ENCODE measurements at regions not wholly inside any gene's neighbourhood (a gene's known extent, or its start where the extent isn't known, plus 50 kb on each side); places are given as distances from the start of the nearest gene placed in this dataset.

DNA sequence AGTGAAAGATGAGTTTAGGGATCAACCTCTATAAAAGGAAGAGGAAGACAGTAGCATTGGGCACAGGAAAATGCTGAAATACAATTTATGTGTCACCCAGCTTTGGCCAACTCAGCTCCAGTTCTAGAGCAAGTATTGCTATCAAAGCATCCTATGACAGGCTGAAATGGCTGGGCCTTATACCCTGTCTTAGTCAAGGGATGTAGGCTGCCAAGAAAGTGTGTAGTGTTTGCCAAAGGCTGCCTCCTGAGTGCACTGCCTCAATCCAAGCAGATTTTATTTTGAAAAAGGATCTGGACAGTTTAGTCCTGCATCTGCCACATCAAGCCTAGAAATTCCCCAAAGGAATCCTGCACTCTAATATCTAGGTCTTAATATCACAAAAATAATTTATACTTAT lies 359.9 kb upstream of the ZC3H15 start:
- no peaks in the 10 kb centered on the region for H3K9me3 ChIP-seq (replicated peaks; ENCODE audit: control insufficient read depth, insufficient read depth, low read depth, low read length)
- no peaks in the 10 kb centered on the region for H3K4me1 ChIP-seq (replicated peaks in 1 of 2; ENCODE audit: control insufficient read depth in 2 of 2, insufficient read depth in 2 of 2, low read length in 2 of 2)
- ChIA-PET POLR2A (no interaction called here), CTCF (ENCODE audit: low intra/inter-chr PET ratio) (no interaction called here)
- no TSS peak for BruUV-seq (replicated peaks)
- intact Hi-C loops (cut with micrococcal nuclease), result no loop called here
- no peak overlapping the region for H3K4me2 ChIP-seq (ENCODE audit: insufficient read depth, low read length)
- DNase-seq (ENCODE audit: extremely low read depth in 1 of 4, low spot score in 3 of 4), result no peak
- no peak overlapping the region for H2AFZ ChIP-seq (ENCODE audit: low read depth, low read length)
- H3K4me3 ChIP-seq, result no peak overlapping the region
- no peaks in the 10 kb centered on the region for H3K79me2 ChIP-seq (ENCODE audit: control insufficient read depth, insufficient read depth, low read length)
- in situ Hi-C loops (cut with MboI), result no loop called here
- no peaks in the 10 kb centered on the region for H3K27me3 ChIP-seq (ENCODE audit: control insufficient read depth in 2 of 2, insufficient read depth in 2 of 2, low read length in 2 of 2)
- no peak overlapping the region for H3K9ac ChIP-seq (ENCODE audit: insufficient read depth in 1 of 2, low read depth in 2 of 2, low read length in 2 of 2)
- FAIRE-seq, result no peak
- no peak for ATAC-seq
- H3K36me3 ChIP-seq (ENCODE audit: control insufficient read depth, insufficient read depth, low read length), result no peaks in the 10 kb centered on the region
- no peaks in the 10 kb centered on the region for H3K9me1 ChIP-seq (ENCODE audit: control insufficient read depth, insufficient read depth, low read length)
- no peaks in the 10 kb centered on the region for H4K20me1 ChIP-seq (replicated peaks; ENCODE audit: control insufficient read depth, insufficient read depth, low read length)
- no peak overlapping the region for H3K27ac ChIP-seq (ENCODE audit: extremely low read depth, low read depth, low read length)
- TF ChIP-seq, protein P1, sequence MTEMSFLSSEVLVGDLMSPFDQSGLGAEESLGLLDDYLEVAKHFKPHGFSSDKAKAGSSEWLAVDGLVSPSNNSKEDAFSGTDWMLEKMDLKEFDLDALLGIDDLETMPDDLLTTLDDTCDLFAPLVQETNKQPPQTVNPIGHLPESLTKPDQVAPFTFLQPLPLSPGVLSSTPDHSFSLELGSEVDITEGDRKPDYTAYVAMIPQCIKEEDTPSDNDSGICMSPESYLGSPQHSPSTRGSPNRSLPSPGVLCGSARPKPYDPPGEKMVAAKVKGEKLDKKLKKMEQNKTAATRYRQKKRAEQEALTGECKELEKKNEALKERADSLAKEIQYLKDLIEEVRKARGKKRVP (CRISPR knock-in tag; IDR thresholded peaks at IDR 0.05), result no peak
- TF ChIP-seq ELF4 (CRISPR knock-in tag; IDR thresholded peaks at IDR 0.05) (no peak), CBFA2T3 (IDR thresholded peaks at IDR 0.05) (no peak), ZNF445 (CRISPR knock-in tag; IDR thresholded peaks at IDR 0.05; ENCODE audit: low read depth) (no peak), RERE (CRISPR knock-in tag; IDR thresholded peaks at IDR 0.05; ENCODE audit: borderline replicate concordance) (no peak), KAT2B (IDR thresholded peaks at IDR 0.05; ENCODE audit: low read depth, low read length) (no peak), PTBP1 (IDR thresholded peaks at IDR 0.05; ENCODE audit: low read depth, low read length) (no peak)
